Astrocyte (in vitro differentiated cells and primary cell): ENCODE measurements at regions not wholly inside any gene's neighbourhood (a gene's known extent, or its start where the extent isn't known, plus 50 kb on each side); places are given as distances from the start of the nearest gene placed in this dataset.
"Not testable (repeated sequence)": the region's sequence is repeated elsewhere in the genome, so short reads cannot be mapped to it uniquely, and the experiment has no call there.

Experiments used
- CTCF ChIP-seq: IDR thresholded peaks from 2 replicates; pipeline ENCODE4 v1.5.1; 2011; ENCODE audit warnings: low read depth, mild to moderate bottlenecking, inconsistent platforms, low read length, moderate library complexity; ENCODE audit not compliant: insufficient read depth
- EZH2 ChIP-seq: IDR thresholded peaks from 2 replicates; pipeline ENCODE4 v1.6.1; 2012; ENCODE audit warnings: mild to moderate bottlenecking, low read length, inconsistent platforms; ENCODE audit not compliant: insufficient read depth

GRCh38 chr18:15071311-15071710 lies 323.3 kb downstream of the ANKRD30B start:
- not testable (repeated sequence) for TF ChIP-seq CTCF, EZH2
